Femur (tissue), 1 donor: ENCODE measurements at regions not wholly inside any gene's neighbourhood (a gene's known extent, or its start where the extent isn't known, plus 50 kb on each side); places are given as distances from the start of the nearest gene placed in this dataset.
"Not testable (repeated sequence)": the region's sequence is repeated elsewhere in the genome, so short reads cannot be mapped to it uniquely, and the experiment has no call there.

Experiments used
- DNase-seq: peaks from one replicate; pipeline ENCODE4 v3.0.0-alpha.2; 2017

GRCh38 chr6:3921663-3922062 lies 72.5 kb downstream of the FAM50B start:
- DNase-seq, result no peak

- not testable (repeated sequence) for DNase-seq
Observed at GRCh38 chr6:3922619-3923018, 73.4 kb downstream of the FAM50B start.

GRCh38 chr6:3925223-3926149 lies 76.3 kb downstream of the FAM50B start:
- not testable (repeated sequence) for DNase-seq

- no peak for DNase-seq
Observed at GRCh38 chr6:3926150-3926482, 76.9 kb downstream of the FAM50B start.

GRCh38 chr6:3928111-3928510 lies 78.9 kb downstream of the FAM50B start:
- no peak for DNase-seq

- peak; percentile 54 for DNase-seq
Observed at GRCh38 chr6:3929281-3929798, 80.2 kb downstream of the FAM50B start.

GRCh38 chr6:3937438-3937837 lies 88.3 kb downstream of the FAM50B start:
- no peak for DNase-seq

- no peak for DNase-seq
Observed at GRCh38 chr6:3938715-3939367, 89.7 kb downstream of the FAM50B start.

GRCh38 chr6:3939368-3939958 lies 90.3 kb downstream of the FAM50B start:
- no peak for DNase-seq

GRCh38 chr6:3939964-3940363 lies 90.8 kb downstream of the FAM50B start:
- no peak for DNase-seq

- no peak for DNase-seq
Observed at GRCh38 chr6:3940703-3941102, 91.5 kb downstream of the FAM50B start.

GRCh38 chr6:3943331-3943765 lies 94.2 kb downstream of the FAM50B start:
- DNase-seq, result no peak

GRCh38 chr6:3944246-3944645 lies 95.1 kb downstream of the FAM50B start:
- no peak for DNase-seq

GRCh38 chr6:3946778-3947177 lies 97.6 kb downstream of the FAM50B start:
- peak; percentile 51 for DNase-seq

GRCh38 chr6:3948866-3949265 lies 99.7 kb downstream of the FAM50B start:
- DNase-seq, result no peak

GRCh38 chr6:3949521-3949920 lies 100.3 kb downstream of the FAM50B start:
- DNase-seq, result no peak

GRCh38 chr6:3956054-3956453 lies 106.9 kb downstream of the FAM50B start:
- no peak for DNase-seq

- no peak for DNase-seq
Observed at GRCh38 chr6:3957321-3957720, 108.1 kb downstream of the FAM50B start.

GRCh38 chr6:3958255-3958654 lies 109.1 kb downstream of the FAM50B start:
- no peak for DNase-seq

GRCh38 chr6:3959385-3959784 lies 110.2 kb downstream of the FAM50B start:
- no peak for DNase-seq

GRCh38 chr6:3960754-3961361 lies 111.7 kb downstream of the FAM50B start:
- no peak for DNase-seq

- DNase-seq, result no peak
Observed at GRCh38 chr6:3961581-3962215, 112.5 kb downstream of the FAM50B start.
